Panc1 (cell line): ENCODE measurements at regions not wholly inside any gene's neighbourhood (a gene's known extent, or its start where the extent isn't known, plus 50 kb on each side); places are given as distances from the start of the nearest gene placed in this dataset.

ENCODE experiments used
- ATAC-seq: fragments of 200-7000 bp; cut with Tn5 transposase; 2 replicates; pipeline ENCODE4 v1.9.1; 2020; ENCODE audit warnings: mild to moderate bottlenecking, moderate library complexity
- BruUV-seq: library from RNA; stranded (reverse); fragments of 400-500 nt; replicated peaks from 2 replicates; lab custom pipeline; 2021; lab: Mats Ljungman, UMichigan
- CTCF ChIA-PET: fragments of 300-600 bp; sonication (Branson Sonifier 250); formaldehyde crosslinking; loops from one replicate; lab custom pipeline; 2022; ENCODE audit warnings: antibody characterized with exemption; lab: Charles Lee
- POLR2A ChIA-PET: fragments of 300-600 bp; sonication (Branson Sonifier 250); formaldehyde crosslinking; loops from one replicate; lab custom pipeline; 2022; ENCODE audit warnings: antibody characterized with exemption; lab: Charles Lee
- DNase-seq: peaks from one replicate; pipeline ENCODE4 v3.0.0-alpha.2; 2010; ENCODE audit warnings: low read depth, low spot score
- H3K27ac ChIP-seq: 2 replicates; pipeline ENCODE4 v1.5.1; 2011; ENCODE audit warnings: mild to moderate bottlenecking, low read length, inconsistent platforms
- H3K27me3 ChIP-seq: fragments of 200-500 bp; sonication (Bioruptor generic); 2 replicates; pipeline ENCODE4 v1.6.0; 2014; ENCODE audit warnings: low read length, inconsistent platforms; ENCODE audit not compliant: control insufficient read depth, insufficient read depth
- H3K36me3 ChIP-seq: fragments of 200-500 bp; sonication (Bioruptor generic); 2 replicates; pipeline ENCODE4 v1.5.1; 2014; ENCODE audit warnings: inconsistent platforms, mild to moderate bottlenecking, low read length, moderate library complexity; ENCODE audit not compliant: control insufficient read depth, insufficient read depth
- H3K4me1 ChIP-seq: 2 replicates; pipeline ENCODE4 v1.5.1; 2011; ENCODE audit warnings: inconsistent platforms, mild to moderate bottlenecking, low read length, moderate library complexity; ENCODE audit not compliant: control insufficient read depth, insufficient read depth
- H3K4me3 ChIP-seq, 2 experiments: 2 replicates each; pipeline ENCODE4 v1.5.1; 2011 to 2012; ENCODE audit warnings: low read depth in 2 of 2, low read length in 2 of 2, mild to moderate bottlenecking in 2 of 2, inconsistent platforms in 1 of 2, moderate library complexity in 1 of 2
- H3K9me3 ChIP-seq: fragments of 200-500 bp; sonication (Bioruptor generic); 2 replicates; pipeline ENCODE4 v1.5.1; 2014; ENCODE audit warnings: low read depth, mild to moderate bottlenecking, inconsistent platforms, low read length, moderate library complexity; ENCODE audit not compliant: control insufficient read depth, insufficient read depth
- POLR2AphosphoS5 ChIP-seq: IDR thresholded peaks from 2 replicates; pipeline ENCODE4 v1.6.1; 2012; ENCODE audit warnings: mild to moderate bottlenecking, low read depth, low read length, moderate library complexity
- SIN3A ChIP-seq: IDR thresholded peaks from 2 replicates; pipeline ENCODE4 v1.6.1; 2012; ENCODE audit warnings: low read depth, mild to moderate bottlenecking, low read length, moderate library complexity, borderline replicate concordance; ENCODE audit not compliant: insufficient read depth
- TCF7L2 ChIP-seq: IDR thresholded peaks from 2 replicates; pipeline ENCODE4 v1.6.1; 2011; ENCODE audit warnings: mild to moderate bottlenecking, low read depth, low read length, inconsistent platforms
- in situ Hi-C: cut with HindIII; loops from 2 replicates; pipeline ENCODE4 v1.10.0; 2016; ENCODE audit warnings: low sequenced_read_pairs, low pct_unique_long_range_greater_than_20kb
- intact Hi-C: fragments of 100-400 bp; cut with micrococcal nuclease; formaldehyde crosslinking; loops from one replicate; pipeline ENCODE4 v1.10.0; 2022; ENCODE audit not compliant: unreplicated experiment
- TF ChIP-seq, protein P1 (sequence below), 2 experiments: IDR thresholded peaks; 2 replicates each; pipeline ENCODE4 v1.6.1; 2011 to 2012; ENCODE audit warnings: low read depth in 2 of 2, control low read depth in 1 of 2, low read length in 1 of 2, mild to moderate bottlenecking in 1 of 2, moderate library complexity in 1 of 2; ENCODE audit not compliant: insufficient read depth in 1 of 2
- TF ChIP-seq, protein P2 (sequence below): fragments of 450-650 bp; IDR thresholded peaks from 2 replicates; pipeline ENCODE4 v1.5.1; 2017; ENCODE audit warnings: mild to moderate bottlenecking

DNA sequence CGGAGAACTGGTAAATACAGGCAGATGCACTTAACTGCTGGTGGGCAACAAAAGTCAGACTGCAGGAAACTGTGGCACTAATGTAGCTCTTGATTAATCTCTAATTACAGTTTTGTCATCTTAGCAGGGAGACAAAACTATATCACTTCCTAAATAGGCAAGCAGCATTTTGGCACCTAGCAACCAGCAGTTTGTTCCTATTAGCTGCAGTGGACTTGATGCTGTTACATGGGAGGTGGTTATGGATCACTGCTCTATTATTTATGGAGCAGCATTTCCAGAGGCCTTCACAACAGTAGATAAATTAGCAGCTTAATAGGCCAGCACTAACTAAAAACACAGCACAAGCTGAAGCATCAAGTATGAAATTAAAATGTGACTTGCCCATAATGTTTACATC lies 518.3 kb upstream of the ITGA1 start:
- H3K36me3 ChIP-seq, result no peaks in the 10 kb centered on the region
- BruUV-seq, result no TSS peak
- TF ChIP-seq SIN3A, result no peak
- no peak for TF ChIP-seq TCF7L2
- TF ChIP-seq, protein P1, sequence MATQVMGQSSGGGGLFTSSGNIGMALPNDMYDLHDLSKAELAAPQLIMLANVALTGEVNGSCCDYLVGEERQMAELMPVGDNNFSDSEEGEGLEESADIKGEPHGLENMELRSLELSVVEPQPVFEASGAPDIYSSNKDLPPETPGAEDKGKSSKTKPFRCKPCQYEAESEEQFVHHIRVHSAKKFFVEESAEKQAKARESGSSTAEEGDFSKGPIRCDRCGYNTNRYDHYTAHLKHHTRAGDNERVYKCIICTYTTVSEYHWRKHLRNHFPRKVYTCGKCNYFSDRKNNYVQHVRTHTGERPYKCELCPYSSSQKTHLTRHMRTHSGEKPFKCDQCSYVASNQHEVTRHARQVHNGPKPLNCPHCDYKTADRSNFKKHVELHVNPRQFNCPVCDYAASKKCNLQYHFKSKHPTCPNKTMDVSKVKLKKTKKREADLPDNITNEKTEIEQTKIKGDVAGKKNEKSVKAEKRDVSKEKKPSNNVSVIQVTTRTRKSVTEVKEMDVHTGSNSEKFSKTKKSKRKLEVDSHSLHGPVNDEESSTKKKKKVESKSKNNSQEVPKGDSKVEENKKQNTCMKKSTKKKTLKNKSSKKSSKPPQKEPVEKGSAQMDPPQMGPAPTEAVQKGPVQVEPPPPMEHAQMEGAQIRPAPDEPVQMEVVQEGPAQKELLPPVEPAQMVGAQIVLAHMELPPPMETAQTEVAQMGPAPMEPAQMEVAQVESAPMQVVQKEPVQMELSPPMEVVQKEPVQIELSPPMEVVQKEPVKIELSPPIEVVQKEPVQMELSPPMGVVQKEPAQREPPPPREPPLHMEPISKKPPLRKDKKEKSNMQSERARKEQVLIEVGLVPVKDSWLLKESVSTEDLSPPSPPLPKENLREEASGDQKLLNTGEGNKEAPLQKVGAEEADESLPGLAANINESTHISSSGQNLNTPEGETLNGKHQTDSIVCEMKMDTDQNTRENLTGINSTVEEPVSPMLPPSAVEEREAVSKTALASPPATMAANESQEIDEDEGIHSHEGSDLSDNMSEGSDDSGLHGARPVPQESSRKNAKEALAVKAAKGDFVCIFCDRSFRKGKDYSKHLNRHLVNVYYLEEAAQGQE (IDR thresholded peaks at IDR 0.05; ENCODE audit: insufficient read depth in 1 of 2, low read depth in 2 of 2, low read length in 1 of 2), result no peak
- no peak for TF ChIP-seq POLR2AphosphoS5
- intact Hi-C loops, result no loop called here
- POLR2A ChIA-PET, result no interaction called here
- H3K4me3 ChIP-seq, result no peak overlapping the region
- in situ Hi-C loops, result no loop called here
- H3K27ac ChIP-seq, result no peak overlapping the region
- ATAC-seq (no peak), DNase-seq (no peak)
- CTCF ChIA-PET, result no interaction called here
- no peaks in the 10 kb centered on the region for H3K4me1 ChIP-seq
- no peaks in the 10 kb centered on the region for H3K9me3 ChIP-seq
- H3K27me3 ChIP-seq, result no peaks in the 10 kb centered on the region

DNA sequence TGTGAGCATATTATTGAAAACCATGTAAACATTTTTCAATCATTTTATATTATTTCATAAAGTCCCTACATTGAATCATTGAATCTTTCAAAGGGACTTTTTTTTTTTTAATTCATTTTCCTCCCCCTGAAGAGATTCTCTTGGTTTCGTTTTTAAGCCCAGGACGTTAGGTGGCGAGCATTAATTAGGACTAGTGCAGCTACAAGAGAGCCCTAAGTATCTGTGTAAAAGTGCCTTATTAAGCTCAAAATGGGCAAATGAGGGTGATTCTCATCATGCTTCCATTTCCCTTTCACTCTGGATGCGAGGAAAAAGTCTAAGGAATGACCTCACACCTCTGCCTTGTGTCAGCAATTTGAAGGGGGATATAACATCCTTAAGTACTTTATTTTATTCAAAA lies 517.9 kb upstream of the ITGA1 start:
- no peak for DNase-seq
- ATAC-seq, result no peak
- no peaks in the 10 kb centered on the region for H3K36me3 ChIP-seq
- no TSS peak for BruUV-seq
- no peaks in the 10 kb centered on the region for H3K4me1 ChIP-seq
- TF ChIP-seq POLR2AphosphoS5 (no peak), SIN3A (no peak), TCF7L2 (no peak)
- TF ChIP-seq, protein P2, sequence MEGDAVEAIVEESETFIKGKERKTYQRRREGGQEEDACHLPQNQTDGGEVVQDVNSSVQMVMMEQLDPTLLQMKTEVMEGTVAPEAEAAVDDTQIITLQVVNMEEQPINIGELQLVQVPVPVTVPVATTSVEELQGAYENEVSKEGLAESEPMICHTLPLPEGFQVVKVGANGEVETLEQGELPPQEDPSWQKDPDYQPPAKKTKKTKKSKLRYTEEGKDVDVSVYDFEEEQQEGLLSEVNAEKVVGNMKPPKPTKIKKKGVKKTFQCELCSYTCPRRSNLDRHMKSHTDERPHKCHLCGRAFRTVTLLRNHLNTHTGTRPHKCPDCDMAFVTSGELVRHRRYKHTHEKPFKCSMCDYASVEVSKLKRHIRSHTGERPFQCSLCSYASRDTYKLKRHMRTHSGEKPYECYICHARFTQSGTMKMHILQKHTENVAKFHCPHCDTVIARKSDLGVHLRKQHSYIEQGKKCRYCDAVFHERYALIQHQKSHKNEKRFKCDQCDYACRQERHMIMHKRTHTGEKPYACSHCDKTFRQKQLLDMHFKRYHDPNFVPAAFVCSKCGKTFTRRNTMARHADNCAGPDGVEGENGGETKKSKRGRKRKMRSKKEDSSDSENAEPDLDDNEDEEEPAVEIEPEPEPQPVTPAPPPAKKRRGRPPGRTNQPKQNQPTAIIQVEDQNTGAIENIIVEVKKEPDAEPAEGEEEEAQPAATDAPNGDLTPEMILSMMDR, result no peak
- TF ChIP-seq, protein P1 (IDR thresholded peaks at IDR 0.05; ENCODE audit: insufficient read depth in 1 of 2, low read depth in 2 of 2, low read length in 1 of 2), result no peak
- peak overlapping the region; percentile 16 to 20; a peak in 3 of 4 replicates for H3K4me3 ChIP-seq
- intact Hi-C loops, result no loop called here
- in situ Hi-C loops, result no loop called here
- ChIA-PET CTCF (no interaction called here), POLR2A (no interaction called here)
- H3K9me3 ChIP-seq, result no peaks in the 10 kb centered on the region
- no peaks in the 10 kb centered on the region for H3K27me3 ChIP-seq
- no peak overlapping the region for H3K27ac ChIP-seq
